Adrenal gland (tissue), 5 donors: ENCODE measurements at regions not wholly inside any gene's neighbourhood (a gene's known extent, or its start where the extent isn't known, plus 50 kb on each side); places are given as distances from the start of the nearest gene placed in this dataset.

Source experiments
- CTCF ChIP-seq, 6 experiments: fragments of 450-650 bp in 4 of 6; fragments of 200-600 bp in 2 of 6; sonication (generic) in 1 of 6; IDR thresholded peaks; 1 replicate in 5 of 6; 2 replicates in 1 of 6; pipeline versions ENCODE4 v1.5.1 to v1.8.0; 2016 to 2021; ENCODE audit warnings: antibody characterized with exemption in 6 of 6, mild to moderate bottlenecking in 2 of 6, moderate library complexity in 1 of 6
- POLR2A ChIP-seq, 2 donors: fragments of 450-650 bp; IDR thresholded peaks; one replicate each; pipeline ENCODE4 v1.6.1; 2017; ENCODE audit warnings: antibody characterized with exemption in 2 of 2, mild to moderate bottlenecking in 2 of 2, moderate library complexity in 1 of 2
- donor health status: DM: no; HTN: no; CAD: no.

- TF ChIP-seq CTCF (IDR thresholded peaks at IDR 0.05) (no peak), POLR2A (IDR thresholded peaks at IDR 0.05) (no peak)
Observed at GRCh38 chr4:156499684-156500083, 471.9 kb downstream of the PDGFC start.
